K562 (cell line): ENCODE measurements at regions not wholly inside any gene's neighbourhood (a gene's known extent, or its start where the extent isn't known, plus 50 kb on each side); places are given as distances from the start of the nearest gene placed in this dataset.

Experiments
- ATAC-seq: fragments of 200-7000 bp; cut with Tn5 transposase; 3 replicates; pipeline ENCODE4 v1.9.1; 2020; ENCODE audit warnings: moderate library complexity
- BruUV-seq: library from RNA; stranded (reverse); fragments of 400-500 nt; replicated peaks from 2 replicates; lab custom pipeline; 2021; lab: Mats Ljungman, UMichigan
- CTCF ChIA-PET: fragments of 300-600 bp; formaldehyde crosslinking; extraction: SDS; loops from one replicate; lab custom pipeline; 2021; ENCODE audit warnings: low intra/inter-chr PET ratio; lab: Yijun Ruan, JAX
- POLR2A ChIA-PET: fragments of 300-600, 350-650 bp; sonication (Branson Sonifier 250); formaldehyde crosslinking; extraction: SDS; loops from one replicate; lab custom pipeline; 2021; ENCODE audit warnings: antibody characterized with exemption, inconsistent platforms; lab: Yijun Ruan, JAX
- DNase-seq, 4 experiments: peaks; one replicate each; pipeline versions ENCODE4 v3.0.0 to v3.0.0-alpha.2; 2011 to 2018; ENCODE audit warnings: low spot score in 3 of 4, mixed read lengths in 3 of 4; ENCODE audit errors: extremely low read depth in 1 of 4
- FAIRE-seq: peaks from 2 replicates; lab custom pipeline; 2011; peaks lifted over from hg19 to GRCh38; lab: Jason Lieb, UNC
- H2AFZ ChIP-seq: 2 replicates; pipeline ENCODE4 v1.6.0; 2011; ENCODE audit warnings: low read depth, low read length, control low read depth, inconsistent platforms
- H3K27ac ChIP-seq: fragments of 200-600 bp; 3 replicates; pipeline ENCODE4 v1.8.0; 2011; ENCODE audit warnings: low read depth, mild to moderate bottlenecking, control low read depth, inconsistent platforms, low read length, moderate library complexity, mixed read lengths; ENCODE audit errors: extremely low read depth
- H3K27me3 ChIP-seq, 2 experiments: fragments of 300-600 bp in 1 of 2; 2 replicates in 1 of 2; 3 replicates in 1 of 2; pipeline versions ENCODE4 v1.6.0 to v1.8.0; 2011; ENCODE audit warnings: inconsistent platforms in 2 of 2, low read length in 2 of 2, mild to moderate bottlenecking in 1 of 2, mixed read lengths in 1 of 2, moderate library complexity in 1 of 2; ENCODE audit not compliant: control insufficient read depth in 2 of 2, insufficient read depth in 2 of 2
- H3K36me3 ChIP-seq: fragments of 300-600 bp; 3 replicates; pipeline ENCODE4 v1.8.0; 2011; ENCODE audit warnings: mild to moderate bottlenecking, low read length, inconsistent platforms; ENCODE audit not compliant: control insufficient read depth, insufficient read depth
- H3K4me1 ChIP-seq, 2 experiments: fragments of 200-600 bp in 1 of 2; replicated peaks in 1 of 2; 2 replicates in 1 of 2; 3 replicates in 1 of 2; pipeline versions ENCODE4 v1.5.1 to v1.8.0; 2011; ENCODE audit warnings: inconsistent platforms in 2 of 2, low read length in 2 of 2, mild to moderate bottlenecking in 1 of 2, mixed read lengths in 1 of 2, moderate library complexity in 1 of 2; ENCODE audit not compliant: control insufficient read depth in 2 of 2, insufficient read depth in 2 of 2
- H3K4me2 ChIP-seq: 2 replicates; pipeline ENCODE4 v1.6.1; 2011; ENCODE audit warnings: low read length, control low read depth, inconsistent platforms, mixed read lengths; ENCODE audit not compliant: insufficient read depth
- H3K4me3 ChIP-seq: fragments of 200-600 bp; sonication (generic), shearing (Covaris generic); 2 replicates; pipeline ENCODE4 v1.5.1; 2016; ENCODE audit warnings: control low read depth, inconsistent platforms
- H3K79me2 ChIP-seq: fragments of 200-600 bp; 3 replicates; pipeline ENCODE4 v1.8.0; 2011; ENCODE audit warnings: low read length, inconsistent platforms; ENCODE audit not compliant: control insufficient read depth, insufficient read depth
- H3K9ac ChIP-seq, 2 experiments: 2 replicates each; pipeline versions ENCODE4 v1.6.0 to v1.6.1; 2011; ENCODE audit warnings: low read depth in 2 of 2, low read length in 2 of 2, control low read depth in 1 of 2, inconsistent platforms in 1 of 2, mild to moderate bottlenecking in 1 of 2, mixed read lengths in 1 of 2; ENCODE audit not compliant: insufficient read depth in 1 of 2
- H3K9me1 ChIP-seq: one replicate; pipeline ENCODE4 v1.6.0; 2011; ENCODE audit warnings: inconsistent platforms, mild to moderate bottlenecking, low read length, moderate library complexity; ENCODE audit not compliant: control insufficient read depth, insufficient read depth
- H3K9me3 ChIP-seq: replicated peaks from 2 replicates; pipeline ENCODE4 v1.5.1; 2011; ENCODE audit warnings: low read depth, low read length, inconsistent platforms; ENCODE audit not compliant: control insufficient read depth, insufficient read depth
- H4K20me1 ChIP-seq: replicated peaks from 2 replicates; pipeline ENCODE4 v1.6.1; 2011; ENCODE audit warnings: low read length, inconsistent platforms, mixed read lengths; ENCODE audit not compliant: control insufficient read depth, insufficient read depth
- RBM39 ChIP-seq: fragments of 200-400 bp; formaldehyde crosslinking; optimal IDR thresholded peaks from 2 replicates; pipeline ENCODE3; 2018; ENCODE audit warnings: low read depth, low read length
- RUNX1 ChIP-seq: sonication (generic); IDR thresholded peaks from 2 replicates; pipeline ENCODE4 v1.6.1; 2016; ENCODE audit warnings: antibody characterized with exemption, low read depth
- SIN3A ChIP-seq, 2 experiments: fragments of 150-350 bp in 1 of 2; IDR thresholded peaks; 2 replicates each; pipeline ENCODE4 v1.6.1; 2011 to 2016; ENCODE audit warnings: borderline replicate concordance in 2 of 2, low read depth in 2 of 2, low read length in 2 of 2, mild to moderate bottlenecking in 2 of 2, moderate library complexity in 2 of 2; ENCODE audit not compliant: control insufficient read depth in 1 of 2
- WHSC1 ChIP-seq: IDR thresholded peaks from one replicate; pipeline ENCODE4 v1.6.1; 2012; ENCODE audit warnings: low read length, control low read depth, inconsistent platforms
- ZFX ChIP-seq: sonication (generic); formaldehyde crosslinking; IDR thresholded peaks from 2 replicates; pipeline ENCODE4 v1.8.0; 2022; ENCODE audit warnings: mild to moderate bottlenecking, missing genetic modification reagents, moderate library complexity
- ZNF121 ChIP-seq: sonication (generic); formaldehyde crosslinking; conservative IDR thresholded peaks from 2 replicates; pipeline ENCODE4 v1.8.0; 2022; ENCODE audit warnings: missing genetic modification reagents
- WGBS: fragments of 100-300 bp; shearing (Covaris generic); methylation state at CpG from one replicate; pipeline ENCODE4 v1.1.6; 2016; ENCODE audit warnings: low coverage, mixed read lengths; ENCODE audit not compliant: insufficient coverage; ENCODE audit errors: missing lambda C conversion rate; 5-methylcytosine and 5-hydroxymethylcytosine counted together
- in situ Hi-C: fragments of 300-500 bp; cut with MboI; formaldehyde crosslinking; loops from 4 replicates; pipeline ENCODE4 v1.15.0; 2018; ENCODE audit warnings: inconsistent platforms, mixed read lengths
- intact Hi-C: fragments of 100-400 bp; cut with micrococcal nuclease; formaldehyde crosslinking; loops from 2 replicates; pipeline ENCODE4 v1.14.2; 2022

- ATAC-seq (no peak), DNase-seq (no peak), FAIRE-seq (no peak)
- H3K27me3 ChIP-seq: peaks cover 46 to 69% of the 10 kb centered on the region in 2 experiments
- H3K4me1 ChIP-seq: peaks cover 0 to 5% of the 10 kb centered on the region in 2 experiments; a peak in 1 of 5 replicates
- H3K4me3 ChIP-seq: no peak overlapping the region
- no TSS peak for BruUV-seq
- H3K4me2 ChIP-seq: no peak overlapping the region
- ChIA-PET CTCF (no interaction called here), POLR2A (interaction anchor here (1.3 kb wide), 1 partner anchor 122 kb away, joined by 3 read pairs; no protein-coding TSS in a partner anchor)
- H2AFZ ChIP-seq: no peak overlapping the region
- 12% methylated on average over 11 of the region's 11 CpGs for WGBS
- H3K9me3 ChIP-seq: no peaks in the 10 kb centered on the region
- TF ChIP-seq RUNX1 (no peak), ZFX (no peak), SIN3A (IDR thresholded peaks at IDR 0.05; ENCODE audit: borderline replicate concordance in 2 of 2, control insufficient read depth in 1 of 2, low read depth in 2 of 2, low read length in 2 of 2) (no peak), WHSC1 (no peak), ZNF121 (CRISPR knock-in tag) (no peak), RBM39 (no peak)
- no peaks in the 10 kb centered on the region for H3K9me1 ChIP-seq
- in situ Hi-C loops: no loop called here
- intact Hi-C loops: no loop called here
- H3K9ac ChIP-seq: no peak overlapping the region
- H3K79me2 ChIP-seq: no peaks in the 10 kb centered on the region
- H3K27ac ChIP-seq: no peak overlapping the region
- H3K36me3 ChIP-seq: no peaks in the 10 kb centered on the region
- H4K20me1 ChIP-seq: no peaks in the 10 kb centered on the region
Observed at GRCh38 chr2:30361751-30362394, 85.2 kb upstream of the LCLAT1 start.
